Hepatocyte (in vitro differentiated cells): ENCODE measurements at regions not wholly inside any gene's neighbourhood (a gene's known extent, or its start where the extent isn't known, plus 50 kb on each side); places are given as distances from the start of the nearest gene placed in this dataset.

Experiments used
- EZH2 ChIP-seq: fragments of 200-600 bp; sonication (generic); IDR thresholded peaks from 2 replicates; pipeline ENCODE4 v1.6.1; 2016; ENCODE audit warnings: antibody characterized with exemption, mild to moderate bottlenecking, borderline replicate concordance
- EZH2phosphoT487 ChIP-seq: fragments of 200-600 bp; sonication (generic); IDR thresholded peaks from one replicate; pipeline ENCODE4 v1.6.1; 2018; ENCODE audit warnings: antibody characterized with exemption, mild to moderate bottlenecking, low read depth, moderate library complexity; ENCODE audit not compliant: unreplicated experiment, severe bottlenecking
- TF ChIP-seq, protein P1 (sequence below): fragments of 200-600 bp; sonication (generic); IDR thresholded peaks from 2 replicates; pipeline ENCODE4 v1.5.1; 2016; ENCODE audit warnings: antibody characterized with exemption, mild to moderate bottlenecking; ENCODE audit not compliant: poor library complexity

DNA sequence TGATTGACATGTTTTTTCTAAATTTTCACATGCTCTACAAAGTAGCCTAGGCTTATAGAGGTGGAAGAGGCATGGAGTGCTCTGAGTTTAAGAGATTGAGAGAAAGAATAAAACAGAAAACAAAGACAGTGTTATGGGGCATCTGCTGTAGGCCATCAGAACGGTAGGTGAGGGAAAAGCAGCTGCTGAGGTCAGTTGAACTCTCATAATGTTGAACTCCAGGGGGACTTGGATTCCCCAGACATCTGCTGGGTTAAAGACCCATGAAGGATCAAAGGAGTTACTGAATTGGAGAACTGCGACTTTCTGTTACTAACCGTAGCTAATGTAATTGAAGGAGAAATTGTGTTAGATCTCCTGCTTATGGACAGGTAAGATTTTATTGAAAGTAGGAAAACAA, 333.9 kb downstream of the TFAP2B start:
- TF ChIP-seq, protein P1, sequence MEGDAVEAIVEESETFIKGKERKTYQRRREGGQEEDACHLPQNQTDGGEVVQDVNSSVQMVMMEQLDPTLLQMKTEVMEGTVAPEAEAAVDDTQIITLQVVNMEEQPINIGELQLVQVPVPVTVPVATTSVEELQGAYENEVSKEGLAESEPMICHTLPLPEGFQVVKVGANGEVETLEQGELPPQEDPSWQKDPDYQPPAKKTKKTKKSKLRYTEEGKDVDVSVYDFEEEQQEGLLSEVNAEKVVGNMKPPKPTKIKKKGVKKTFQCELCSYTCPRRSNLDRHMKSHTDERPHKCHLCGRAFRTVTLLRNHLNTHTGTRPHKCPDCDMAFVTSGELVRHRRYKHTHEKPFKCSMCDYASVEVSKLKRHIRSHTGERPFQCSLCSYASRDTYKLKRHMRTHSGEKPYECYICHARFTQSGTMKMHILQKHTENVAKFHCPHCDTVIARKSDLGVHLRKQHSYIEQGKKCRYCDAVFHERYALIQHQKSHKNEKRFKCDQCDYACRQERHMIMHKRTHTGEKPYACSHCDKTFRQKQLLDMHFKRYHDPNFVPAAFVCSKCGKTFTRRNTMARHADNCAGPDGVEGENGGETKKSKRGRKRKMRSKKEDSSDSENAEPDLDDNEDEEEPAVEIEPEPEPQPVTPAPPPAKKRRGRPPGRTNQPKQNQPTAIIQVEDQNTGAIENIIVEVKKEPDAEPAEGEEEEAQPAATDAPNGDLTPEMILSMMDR = no peak
- TF ChIP-seq EZH2 = no peak
- no peak for TF ChIP-seq EZH2phosphoT487
